Epithelial cell of esophagus (primary cell): ENCODE measurements at regions not wholly inside any gene's neighbourhood (a gene's known extent, or its start where the extent isn't known, plus 50 kb on each side); places are given as distances from the start of the nearest gene placed in this dataset.
A peak's percentile ranks its signal among the peaks of the same experiment; 100 is the strongest.

ENCODE experiments used
- DNase-seq: peaks from one replicate; pipeline ENCODE4 v3.0.0; 2010; ENCODE audit warnings: low read depth
- H3K4me3 ChIP-seq: 2 replicates; pipeline ENCODE4 v1.5.1; 2011; ENCODE audit warnings: mild to moderate bottlenecking, low read length, control low read depth
- TF ChIP-seq, protein P1 (sequence below): IDR thresholded peaks from 2 replicates; pipeline ENCODE4 v1.5.1; 2011; ENCODE audit warnings: low read depth, mild to moderate bottlenecking, low read length, control low read depth, inconsistent platforms; ENCODE audit not compliant: insufficient read depth; ENCODE audit errors: missing control alignments

GRCh38 chr10:52906046-52906445 is 133.5 kb upstream of the MBL2 start:
- DNase-seq: peak; percentile 81
- no peak overlapping the region for H3K4me3 ChIP-seq
- TF ChIP-seq, protein P1, sequence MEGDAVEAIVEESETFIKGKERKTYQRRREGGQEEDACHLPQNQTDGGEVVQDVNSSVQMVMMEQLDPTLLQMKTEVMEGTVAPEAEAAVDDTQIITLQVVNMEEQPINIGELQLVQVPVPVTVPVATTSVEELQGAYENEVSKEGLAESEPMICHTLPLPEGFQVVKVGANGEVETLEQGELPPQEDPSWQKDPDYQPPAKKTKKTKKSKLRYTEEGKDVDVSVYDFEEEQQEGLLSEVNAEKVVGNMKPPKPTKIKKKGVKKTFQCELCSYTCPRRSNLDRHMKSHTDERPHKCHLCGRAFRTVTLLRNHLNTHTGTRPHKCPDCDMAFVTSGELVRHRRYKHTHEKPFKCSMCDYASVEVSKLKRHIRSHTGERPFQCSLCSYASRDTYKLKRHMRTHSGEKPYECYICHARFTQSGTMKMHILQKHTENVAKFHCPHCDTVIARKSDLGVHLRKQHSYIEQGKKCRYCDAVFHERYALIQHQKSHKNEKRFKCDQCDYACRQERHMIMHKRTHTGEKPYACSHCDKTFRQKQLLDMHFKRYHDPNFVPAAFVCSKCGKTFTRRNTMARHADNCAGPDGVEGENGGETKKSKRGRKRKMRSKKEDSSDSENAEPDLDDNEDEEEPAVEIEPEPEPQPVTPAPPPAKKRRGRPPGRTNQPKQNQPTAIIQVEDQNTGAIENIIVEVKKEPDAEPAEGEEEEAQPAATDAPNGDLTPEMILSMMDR: no peak

DNA sequence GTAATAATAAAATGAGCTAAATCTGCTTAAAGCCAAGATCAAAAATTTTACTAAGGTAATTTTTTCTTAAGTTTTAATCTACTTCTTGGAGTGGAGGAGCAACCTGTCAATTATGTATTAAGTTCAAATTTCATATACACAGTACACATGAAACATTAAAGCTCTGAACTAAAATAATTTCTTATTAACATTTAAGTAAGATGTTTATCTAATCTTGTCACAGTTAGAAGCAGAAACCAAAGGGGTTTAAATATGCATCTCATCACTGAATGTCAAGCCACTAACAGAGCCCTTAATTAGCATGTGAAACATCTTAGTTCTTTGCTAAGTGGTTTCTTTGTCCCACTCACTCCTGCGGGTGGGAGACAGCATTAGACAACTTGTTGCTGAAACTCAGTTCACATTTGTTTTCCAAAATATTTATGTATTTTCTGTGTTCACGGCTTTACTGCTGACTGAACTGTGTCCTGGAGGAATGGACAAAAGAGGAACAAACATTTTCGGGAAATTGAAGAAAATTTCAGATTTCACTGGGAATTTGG is 130.9 kb upstream of the MBL2 start:
- no peak overlapping the region for H3K4me3 ChIP-seq
- TF ChIP-seq, protein P1: no peak
- DNase-seq: no peak

DNA sequence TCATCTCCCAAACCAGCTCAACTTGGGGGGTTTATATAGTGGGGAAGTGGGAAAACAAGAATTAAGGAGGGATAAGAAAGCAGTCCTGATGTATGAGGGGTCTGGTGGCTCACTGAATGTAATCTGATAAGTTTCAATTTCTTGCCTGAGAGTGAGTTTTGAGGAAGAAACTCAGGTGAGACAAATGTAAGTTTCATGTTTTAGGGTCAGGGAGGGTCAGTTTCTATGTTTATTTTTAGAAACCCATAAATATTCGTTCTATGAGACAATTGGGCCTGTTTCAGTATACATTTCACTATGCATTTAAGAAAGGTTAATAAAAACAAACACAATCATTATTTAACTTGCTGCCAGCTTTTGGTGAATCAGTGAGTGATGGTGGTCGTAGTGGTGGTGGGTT is 128.0 kb upstream of the MBL2 start:
- no peak overlapping the region for H3K4me3 ChIP-seq
- DNase-seq: no peak
- TF ChIP-seq, protein P1: no peak

DNA sequence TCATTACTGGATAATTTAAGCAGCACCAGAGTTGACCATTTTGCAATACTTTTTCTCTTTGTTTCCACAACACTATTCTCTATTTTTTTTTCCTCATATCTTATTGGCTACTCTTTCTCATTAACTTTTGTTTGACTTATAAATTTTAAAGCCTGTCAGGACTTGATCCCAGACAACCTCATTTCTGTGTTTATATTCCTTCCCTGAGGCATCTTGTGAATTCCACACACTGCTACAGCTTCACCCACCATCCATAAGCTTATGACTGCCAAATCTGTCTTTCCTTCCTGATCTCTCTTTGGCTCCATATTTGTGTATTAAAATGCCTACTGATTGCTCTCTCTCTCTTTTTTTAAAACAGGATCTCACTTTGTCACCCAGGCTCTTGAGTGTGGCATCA is 124.6 kb upstream of the MBL2 start:
- DNase-seq: peak; percentile 81
- no peak overlapping the region for H3K4me3 ChIP-seq
- TF ChIP-seq, protein P1: no peak

- TF ChIP-seq, protein P1: no peak
- no peak for DNase-seq
- H3K4me3 ChIP-seq: no peak overlapping the region
Measured at GRCh38 chr10:52895059-52895458, 122.5 kb upstream of the MBL2 start.

- no peak for DNase-seq
- no peak overlapping the region for H3K4me3 ChIP-seq
- TF ChIP-seq, protein P1: no peak
Measured at GRCh38 chr10:52890281-52890680, 117.7 kb upstream of the MBL2 start.

DNA sequence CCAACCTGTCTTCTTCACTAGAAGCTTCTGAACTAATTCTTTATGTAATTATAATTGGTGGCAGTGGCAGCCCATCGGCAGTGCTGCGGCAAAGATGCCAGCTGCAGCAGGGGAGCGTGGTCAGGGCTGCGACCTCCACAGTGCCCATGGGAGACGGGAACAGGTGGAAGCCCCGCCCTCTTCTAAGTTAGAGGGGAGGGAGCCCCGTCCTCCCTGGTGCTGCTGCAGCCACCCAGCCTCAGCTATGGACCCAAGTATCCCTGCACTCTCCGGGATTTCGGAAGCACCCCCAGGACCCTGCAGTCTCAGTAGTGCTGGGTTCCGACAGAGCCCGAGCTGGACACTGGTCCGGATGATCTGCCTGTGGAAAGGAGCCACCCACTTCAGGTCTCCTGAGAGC is 117.0 kb upstream of the MBL2 start:
- DNase-seq: no peak
- no peak overlapping the region for H3K4me3 ChIP-seq
- TF ChIP-seq, protein P1: no peak
